Tibial nerve (tissue), 4 donors: ENCODE measurements at regions not wholly inside any gene's neighbourhood (a gene's known extent, or its start where the extent isn't known, plus 50 kb on each side); places are given as distances from the start of the nearest gene placed in this dataset.

Experiments
- DNase-seq, 2 donors: peaks; one replicate each; pipeline ENCODE4 v3.0.0-alpha.2; 2019; ENCODE audit warnings: low spot score in 2 of 2
- H3K27ac ChIP-seq, 4 donors: fragments of 200-600 bp; sonication (generic) in 3 of 4; one replicate each; pipeline ENCODE4 v1.5.1; 2017 to 2019; ENCODE audit warnings: mild to moderate bottlenecking in 1 of 4
- H3K27me3 ChIP-seq, 2 donors: fragments of 200-600 bp; sonication (generic) in 1 of 2; one replicate each; pipeline versions ENCODE4 v1.5.1 to v1.6.0; 2017 to 2019
- H3K36me3 ChIP-seq, 3 donors: fragments of 200-600 bp; sonication (generic); one replicate each; pipeline ENCODE4 v1.5.1; 2018 to 2019
- H3K4me1 ChIP-seq, 4 donors: fragments of 200-600 bp; sonication (generic) in 3 of 4; one replicate each; pipeline ENCODE4 v1.5.1; 2017 to 2019
- H3K4me3 ChIP-seq, 4 donors: fragments of 200-600 bp; sonication (generic) in 3 of 4; one replicate each; pipeline ENCODE4 v1.5.1; 2017 to 2019; ENCODE audit warnings: mild to moderate bottlenecking in 1 of 4, moderate library complexity in 1 of 4
- H3K9me3 ChIP-seq, 4 donors: fragments of 200-600 bp; sonication (generic) in 3 of 4; one replicate each; pipeline ENCODE4 v1.5.1; 2017 to 2019
- CTCF ChIP-seq, 5 experiments: fragments of 200-600 bp in 3 of 5; fragments of 450-650 bp in 2 of 5; sonication (generic) in 3 of 5; IDR thresholded peaks; one replicate each; pipeline ENCODE4 v1.5.1; 2016 to 2019; ENCODE audit warnings: antibody characterized with exemption in 5 of 5, mild to moderate bottlenecking in 3 of 5, moderate library complexity in 2 of 5
- EP300 ChIP-seq, 2 donors: sonication (generic); formaldehyde crosslinking; IDR thresholded peaks; one replicate each; pipeline ENCODE4 v1.6.1; 2017; ENCODE audit warnings: antibody characterized with exemption in 2 of 2, mild to moderate bottlenecking in 1 of 2
- POLR2A ChIP-seq, 2 donors: fragments of 450-650 bp; IDR thresholded peaks; one replicate each; pipeline ENCODE4 v1.6.1; 2017; ENCODE audit warnings: antibody characterized with exemption in 2 of 2, mild to moderate bottlenecking in 2 of 2, moderate library complexity in 2 of 2
- WGBS, 2 donors: methylation state at CpG; one replicate each; pipeline ENCODE4 v1.1.5; 2018; 5-methylcytosine and 5-hydroxymethylcytosine counted together

- WGBS, 2 donors = 77 to 80% methylated on average over 2 of the region's 2 CpGs
- Histone ChIP-seq H3K9me3 (no peaks in the 10 kb centered on the region), H3K27ac (no peak overlapping the region), H3K36me3 (no peaks in the 10 kb centered on the region), H3K27me3 (no peaks in the 10 kb centered on the region), H3K4me3 (no peak overlapping the region), H3K4me1 (no peaks in the 10 kb centered on the region)
- TF ChIP-seq CTCF (IDR thresholded peaks at IDR 0.05) (no peak), POLR2A (IDR thresholded peaks at IDR 0.05) (no peak), EP300 (IDR thresholded peaks at IDR 0.05) (no peak)
- DNase-seq = no peak
Observed at GRCh38 chr21:14736162-14736561, 190.0 kb upstream of the SAMSN1 start.

- no peak for DNase-seq
- Histone ChIP-seq H3K4me3 (no peak overlapping the region), H3K27me3 (no peaks in the 10 kb centered on the region), H3K36me3 (no peaks in the 10 kb centered on the region), H3K4me1 (no peaks in the 10 kb centered on the region), H3K9me3 (no peaks in the 10 kb centered on the region), H3K27ac (no peak overlapping the region)
- TF ChIP-seq POLR2A (IDR thresholded peaks at IDR 0.05) = no peak
- TF ChIP-seq EP300 (IDR thresholded peaks at IDR 0.05) = no peak
- no peak for TF ChIP-seq CTCF (IDR thresholded peaks at IDR 0.05)
- 72 to 90% methylated on average over 2 of the region's 2 CpGs for WGBS, 2 donors
Observed at GRCh38 chr21:14734833-14735232, 188.7 kb upstream of the SAMSN1 start.

GRCh38 chr21:14734191-14734590, 188.1 kb upstream of the SAMSN1 start:
- Histone ChIP-seq H3K4me1 (no peaks in the 10 kb centered on the region), H3K27me3 (no peaks in the 10 kb centered on the region), H3K9me3 (no peaks in the 10 kb centered on the region), H3K36me3 (no peaks in the 10 kb centered on the region), H3K27ac (no peak overlapping the region), H3K4me3 (no peak overlapping the region)
- no peak for TF ChIP-seq CTCF (IDR thresholded peaks at IDR 0.05)
- no peak for TF ChIP-seq POLR2A (IDR thresholded peaks at IDR 0.05)
- no peak for TF ChIP-seq EP300 (IDR thresholded peaks at IDR 0.05)
- DNase-seq = no peak
- 77 to 84% methylated on average over 3 of the region's 3 CpGs for WGBS, 2 donors

- no peak for TF ChIP-seq EP300 (IDR thresholded peaks at IDR 0.05)
- no peak for TF ChIP-seq CTCF (IDR thresholded peaks at IDR 0.05)
- no peak for TF ChIP-seq POLR2A (IDR thresholded peaks at IDR 0.05)
- H3K9me3 ChIP-seq = no peaks in the 10 kb centered on the region
- no peaks in the 10 kb centered on the region for H3K27me3 ChIP-seq
- no peak for DNase-seq
- H3K4me1 ChIP-seq = no peaks in the 10 kb centered on the region
- no peak overlapping the region for H3K27ac ChIP-seq
- H3K4me3 ChIP-seq = no peak overlapping the region
- 94 to 96% methylated on average over 4 of the region's 4 CpGs for WGBS, 2 donors
- H3K36me3 ChIP-seq = no peaks in the 10 kb centered on the region
Observed at GRCh38 chr21:14725219-14725618, 179.1 kb upstream of the SAMSN1 start.

GRCh38 chr21:14722841-14723483, 176.8 kb upstream of the SAMSN1 start:
- no peaks in the 10 kb centered on the region for H3K27me3 ChIP-seq

More at GRCh38 chr21:14722841-14723483, 176.8 kb upstream of the SAMSN1 start:
- DNase-seq = no peak
- TF ChIP-seq CTCF (IDR thresholded peaks at IDR 0.05) (no peak), EP300 (IDR thresholded peaks at IDR 0.05) (no peak), POLR2A (IDR thresholded peaks at IDR 0.05) (no peak)
- Histone ChIP-seq H3K9me3 (no peaks in the 10 kb centered on the region), H3K4me3 (no peak overlapping the region), H3K4me1 (no peaks in the 10 kb centered on the region), H3K27ac (no peak overlapping the region), H3K36me3 (no peaks in the 10 kb centered on the region)
- WGBS, 2 donors = 66 to 81% methylated on average over 6 of the region's 6 CpGs
